WERI-Rb-1 (cell line): ENCODE measurements at regions not wholly inside any gene's neighbourhood (a gene's known extent, or its start where the extent isn't known, plus 50 kb on each side); places are given as distances from the start of the nearest gene placed in this dataset.

Experiments used
- DNase-seq: peaks from one replicate; pipeline ENCODE4 v3.0.0-alpha.2; 2020
- H3K27ac ChIP-seq: fragments of 250-450 bp; sonication (Bioruptor Pico); 2 replicates; pipeline ENCODE4 v1.5.1; 2020; ENCODE audit warnings: mild to moderate bottlenecking, moderate library complexity
- H3K27me3 ChIP-seq: fragments of 250-450 bp; sonication (Bioruptor Pico); 2 replicates; pipeline ENCODE4 v1.5.1; 2021; ENCODE audit warnings: mild to moderate bottlenecking, low read depth, moderate library complexity; ENCODE audit not compliant: insufficient read depth, severe bottlenecking
- H3K36me3 ChIP-seq: fragments of 250-450 bp; sonication (Bioruptor Pico); 2 replicates; pipeline ENCODE4 v1.5.1; 2020; ENCODE audit warnings: mild to moderate bottlenecking, moderate library complexity
- H3K4me3 ChIP-seq: 2 replicates; pipeline ENCODE4 v1.5.1; 2011; ENCODE audit warnings: low read depth, mild to moderate bottlenecking, control low read depth, low read length
- H3K9me3 ChIP-seq: fragments of 250-450 bp; sonication (Bioruptor Pico); 2 replicates; pipeline ENCODE4 v1.5.1; 2021; ENCODE audit warnings: mild to moderate bottlenecking, moderate library complexity; ENCODE audit not compliant: severe bottlenecking
- TF ChIP-seq, protein P1 (sequence below): IDR thresholded peaks from 2 replicates; pipeline ENCODE4 v1.5.1; 2011; ENCODE audit warnings: low read depth, mild to moderate bottlenecking, control low read depth, inconsistent platforms, low read length

GRCh38 chr15:66905954-66906353, 159.4 kb upstream of the SMAD3 start:
- H3K27ac ChIP-seq, result no peak overlapping the region
- H3K36me3 ChIP-seq, result no peaks in the 10 kb centered on the region
- H3K27me3 ChIP-seq, result no peaks in the 10 kb centered on the region
- no peak for DNase-seq
- TF ChIP-seq, protein P1, sequence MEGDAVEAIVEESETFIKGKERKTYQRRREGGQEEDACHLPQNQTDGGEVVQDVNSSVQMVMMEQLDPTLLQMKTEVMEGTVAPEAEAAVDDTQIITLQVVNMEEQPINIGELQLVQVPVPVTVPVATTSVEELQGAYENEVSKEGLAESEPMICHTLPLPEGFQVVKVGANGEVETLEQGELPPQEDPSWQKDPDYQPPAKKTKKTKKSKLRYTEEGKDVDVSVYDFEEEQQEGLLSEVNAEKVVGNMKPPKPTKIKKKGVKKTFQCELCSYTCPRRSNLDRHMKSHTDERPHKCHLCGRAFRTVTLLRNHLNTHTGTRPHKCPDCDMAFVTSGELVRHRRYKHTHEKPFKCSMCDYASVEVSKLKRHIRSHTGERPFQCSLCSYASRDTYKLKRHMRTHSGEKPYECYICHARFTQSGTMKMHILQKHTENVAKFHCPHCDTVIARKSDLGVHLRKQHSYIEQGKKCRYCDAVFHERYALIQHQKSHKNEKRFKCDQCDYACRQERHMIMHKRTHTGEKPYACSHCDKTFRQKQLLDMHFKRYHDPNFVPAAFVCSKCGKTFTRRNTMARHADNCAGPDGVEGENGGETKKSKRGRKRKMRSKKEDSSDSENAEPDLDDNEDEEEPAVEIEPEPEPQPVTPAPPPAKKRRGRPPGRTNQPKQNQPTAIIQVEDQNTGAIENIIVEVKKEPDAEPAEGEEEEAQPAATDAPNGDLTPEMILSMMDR, result peak; percentile 70
- H3K4me3 ChIP-seq, result no peak overlapping the region
- no peaks in the 10 kb centered on the region for H3K9me3 ChIP-seq

DNA sequence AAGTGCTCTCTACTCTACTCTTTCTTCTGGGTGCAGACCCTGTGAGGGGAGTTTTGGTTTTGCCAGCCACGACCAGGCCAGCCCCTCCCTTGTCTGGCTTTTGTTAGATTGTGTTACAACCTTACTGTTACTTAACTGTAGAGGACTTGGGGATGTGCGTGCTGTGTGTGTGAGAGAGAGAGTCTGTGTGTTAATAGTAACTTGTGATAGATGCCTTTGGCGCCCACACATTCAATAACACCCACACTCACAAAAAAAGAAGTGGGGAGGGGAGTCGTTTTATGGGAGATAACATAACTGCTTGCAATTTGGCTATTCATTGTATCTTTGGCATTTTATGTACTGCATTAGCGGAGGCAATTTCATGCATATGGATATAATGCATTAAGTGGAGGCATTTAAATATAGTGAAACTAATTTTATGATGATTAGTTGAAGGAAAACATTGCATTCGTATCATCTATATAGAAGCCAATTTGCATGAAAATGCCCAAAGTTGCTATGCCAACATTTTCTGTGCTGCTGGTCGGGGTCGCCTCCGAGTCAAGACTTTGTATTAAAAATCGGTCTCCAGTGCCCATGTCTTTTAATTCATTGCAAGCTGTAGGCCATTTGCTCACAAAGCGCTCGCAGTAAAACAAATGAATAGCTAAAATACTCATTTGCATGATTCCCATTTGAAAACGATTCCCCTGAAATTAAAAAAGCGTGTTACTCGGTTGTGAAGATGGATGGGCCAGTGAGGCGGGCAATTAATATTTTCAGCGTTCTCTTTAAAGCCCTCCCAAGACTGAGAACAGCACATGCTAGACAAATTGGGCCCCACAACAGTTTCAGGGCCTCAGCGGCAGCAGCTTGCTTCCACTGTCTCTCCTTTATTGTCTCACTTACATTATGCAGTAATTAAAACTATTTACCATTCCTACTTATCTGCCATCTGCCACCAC, 158.5 kb upstream of the SMAD3 start:
- no peak overlapping the region for H3K27ac ChIP-seq
- DNase-seq, result no peak
- TF ChIP-seq, protein P1, result no peak
- H3K27me3 ChIP-seq, result no peaks in the 10 kb centered on the region
- H3K4me3 ChIP-seq, result no peak overlapping the region
- H3K36me3 ChIP-seq, result no peaks in the 10 kb centered on the region
- H3K9me3 ChIP-seq, result no peaks in the 10 kb centered on the region

- no peak overlapping the region for H3K4me3 ChIP-seq
- no peak overlapping the region for H3K27ac ChIP-seq
- no peaks in the 10 kb centered on the region for H3K9me3 ChIP-seq
- H3K36me3 ChIP-seq, result no peaks in the 10 kb centered on the region
- no peaks in the 10 kb centered on the region for H3K27me3 ChIP-seq
- DNase-seq, result no peak
- TF ChIP-seq, protein P1, result no peak
Measured at GRCh38 chr15:66907826-66908743, 157.3 kb upstream of the SMAD3 start.

DNA sequence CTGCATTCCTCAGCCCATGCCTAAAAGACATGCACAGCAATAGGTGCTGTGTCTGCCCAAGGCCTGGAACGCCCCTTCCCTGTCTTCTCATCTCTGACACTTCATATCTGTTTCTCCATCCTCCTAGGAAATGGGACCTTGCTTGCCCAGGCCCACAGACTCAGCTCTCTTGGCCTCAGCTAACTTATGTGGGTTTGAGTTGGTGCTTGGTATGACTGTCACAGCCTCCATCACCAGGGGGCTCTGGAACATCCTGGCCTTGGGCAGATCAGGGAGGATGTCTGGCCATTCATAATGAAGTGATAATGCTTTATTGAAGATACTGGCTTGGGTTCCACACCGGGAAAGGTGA, 156.7 kb upstream of the SMAD3 start:
- Histone ChIP-seq H3K36me3 (no peaks in the 10 kb centered on the region), H3K9me3 (no peaks in the 10 kb centered on the region), H3K4me3 (no peak overlapping the region), H3K27me3 (no peaks in the 10 kb centered on the region), H3K27ac (no peak overlapping the region)
- TF ChIP-seq, protein P1, result 0 out of 2 replicates have a peak, but pooled peaks have one; percentile 2
- no peak for DNase-seq

DNA sequence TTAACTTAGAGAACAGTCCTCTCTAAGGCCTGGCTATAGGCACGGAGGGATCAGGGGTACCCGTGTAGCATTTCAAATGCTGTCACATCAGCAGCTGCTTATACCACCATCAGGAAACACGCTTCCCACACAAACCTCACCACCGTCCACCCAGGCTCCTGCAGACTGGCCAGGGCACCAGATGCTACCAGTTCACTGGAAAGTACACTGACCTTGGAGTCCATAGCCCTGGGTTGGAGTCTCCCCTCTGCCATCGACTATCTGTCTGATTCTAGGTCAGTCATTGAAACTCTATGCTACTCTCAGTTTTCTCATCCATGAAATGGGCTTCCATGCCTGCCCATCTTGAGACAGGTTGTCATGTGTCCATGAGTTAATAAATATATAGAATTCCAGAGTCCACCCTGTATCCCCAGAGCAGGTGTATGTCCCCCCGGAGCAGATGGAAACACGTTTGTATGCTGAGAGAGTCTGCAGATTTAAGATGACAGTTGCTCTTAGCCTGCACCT, 156.0 kb upstream of the SMAD3 start:
- no peaks in the 10 kb centered on the region for H3K27me3 ChIP-seq
- no peak for DNase-seq
- TF ChIP-seq, protein P1, result no peak

More for the DNA sequence above, 156.0 kb upstream of the SMAD3 start:
- no peaks in the 10 kb centered on the region for H3K9me3 ChIP-seq
- H3K36me3 ChIP-seq, result no peaks in the 10 kb centered on the region
- no peak overlapping the region for H3K27ac ChIP-seq
- H3K4me3 ChIP-seq, result no peak overlapping the region
